Fibroblast of lung (primary cell): ENCODE measurements at regions not wholly inside any gene's neighbourhood (a gene's known extent, or its start where the extent isn't known, plus 50 kb on each side); places are given as distances from the start of the nearest gene placed in this dataset.

Experiments
- DNase-seq, 2 donors: peaks; one replicate each; pipeline versions ENCODE4 v3.0.0 to v3.0.0-alpha.2; 2010; ENCODE audit warnings: low read depth in 2 of 2
- H2AFZ ChIP-seq: 2 replicates; pipeline ENCODE4 v1.5.1; 2012; ENCODE audit warnings: low read length, control low read depth, inconsistent platforms
- H3K27ac ChIP-seq: 2 replicates; pipeline ENCODE4 v1.5.1; 2011; ENCODE audit warnings: low read length, control low read depth; ENCODE audit not compliant: insufficient read depth
- H3K27me3 ChIP-seq: 2 replicates; pipeline ENCODE4 v1.5.1; 2011; ENCODE audit warnings: mild to moderate bottlenecking, low read length; ENCODE audit not compliant: control insufficient read depth, insufficient read depth
- H3K36me3 ChIP-seq: 2 replicates; pipeline ENCODE4 v1.5.1; 2011; ENCODE audit warnings: low read length; ENCODE audit not compliant: control insufficient read depth, insufficient read depth
- H3K4me1 ChIP-seq: 2 replicates; pipeline ENCODE4 v1.5.1; 2011; ENCODE audit warnings: low read length; ENCODE audit not compliant: control insufficient read depth, insufficient read depth; ENCODE audit errors: extremely low read depth
- H3K4me2 ChIP-seq: 2 replicates; pipeline ENCODE4 v1.5.1; 2011; ENCODE audit warnings: low read length, control low read depth; ENCODE audit not compliant: insufficient read depth; ENCODE audit errors: extremely low read depth
- H3K4me3 ChIP-seq, 4 experiments: fragments of 200-600 bp in 1 of 4; sonication (generic) in 1 of 4; replicated peaks in 1 of 4; 2 replicates each; pipeline ENCODE4 v1.5.1; 2011 to 2016; ENCODE audit warnings: low read length in 4 of 4, low read depth in 3 of 4, mild to moderate bottlenecking in 3 of 4, control low read depth in 2 of 4, inconsistent platforms in 1 of 4, mixed read lengths in 1 of 4; ENCODE audit not compliant: insufficient read depth in 1 of 4; ENCODE audit errors: control extremely low read depth in 1 of 4
- H3K79me2 ChIP-seq: 2 replicates; pipeline ENCODE4 v1.5.1; 2012; ENCODE audit warnings: mild to moderate bottlenecking, low read length, inconsistent platforms; ENCODE audit not compliant: control insufficient read depth, insufficient read depth
- H3K9ac ChIP-seq: 2 replicates; pipeline ENCODE4 v1.5.1; 2011; ENCODE audit warnings: mild to moderate bottlenecking, low read length, control low read depth; ENCODE audit not compliant: insufficient read depth
- H3K9me3 ChIP-seq: 2 replicates; pipeline ENCODE4 v1.5.1; 2012; ENCODE audit warnings: low read depth, low read length; ENCODE audit not compliant: control insufficient read depth, insufficient read depth
- H4K20me1 ChIP-seq: 2 replicates; pipeline ENCODE4 v1.5.1; 2011; ENCODE audit warnings: low read length; ENCODE audit not compliant: control insufficient read depth, insufficient read depth; ENCODE audit errors: extremely low read depth
- EZH2 ChIP-seq: IDR thresholded peaks from 2 replicates; pipeline ENCODE4 v1.5.1; 2012; ENCODE audit warnings: low read length, control low read depth, mild to moderate bottlenecking; ENCODE audit errors: missing control alignments
- TF ChIP-seq, protein P1 (sequence below), 2 donors: IDR thresholded peaks in 1 of 2; conservative IDR thresholded peaks in 1 of 2; 1 replicate in 1 of 2; 2 replicates in 1 of 2; pipeline ENCODE4 v1.5.1; 2011 to 2012; ENCODE audit warnings: low read length in 2 of 2, control low read depth in 1 of 2, inconsistent platforms in 1 of 2, low read depth in 1 of 2, mild to moderate bottlenecking in 1 of 2

DNA sequence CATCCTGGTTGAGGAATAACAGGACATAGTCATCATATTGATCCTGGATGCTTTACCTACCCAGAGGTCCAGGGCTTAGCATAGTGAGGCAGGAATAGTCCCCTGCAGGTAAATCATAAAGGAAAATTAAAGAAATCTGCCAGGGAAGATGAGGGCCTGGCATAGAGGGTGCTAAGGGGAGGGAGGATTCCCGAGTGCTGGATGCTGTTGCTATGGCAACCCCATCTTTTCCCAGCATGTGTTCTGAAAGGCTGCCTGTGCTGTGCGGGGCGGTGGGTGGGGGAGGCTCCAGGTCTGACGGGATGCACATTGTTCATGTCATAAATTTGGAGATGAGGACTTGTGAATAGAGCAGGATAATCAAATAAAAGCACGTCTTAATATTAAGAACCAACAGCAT is 212.6 kb upstream of the PCSK2 start:
- no peaks in the 10 kb centered on the region for H3K79me2 ChIP-seq
- no peaks in the 10 kb centered on the region for H3K36me3 ChIP-seq
- H3K27me3 ChIP-seq: no peaks in the 10 kb centered on the region
- H3K9ac ChIP-seq: no peak overlapping the region
- DNase-seq: no peak
- TF ChIP-seq, protein P1, sequence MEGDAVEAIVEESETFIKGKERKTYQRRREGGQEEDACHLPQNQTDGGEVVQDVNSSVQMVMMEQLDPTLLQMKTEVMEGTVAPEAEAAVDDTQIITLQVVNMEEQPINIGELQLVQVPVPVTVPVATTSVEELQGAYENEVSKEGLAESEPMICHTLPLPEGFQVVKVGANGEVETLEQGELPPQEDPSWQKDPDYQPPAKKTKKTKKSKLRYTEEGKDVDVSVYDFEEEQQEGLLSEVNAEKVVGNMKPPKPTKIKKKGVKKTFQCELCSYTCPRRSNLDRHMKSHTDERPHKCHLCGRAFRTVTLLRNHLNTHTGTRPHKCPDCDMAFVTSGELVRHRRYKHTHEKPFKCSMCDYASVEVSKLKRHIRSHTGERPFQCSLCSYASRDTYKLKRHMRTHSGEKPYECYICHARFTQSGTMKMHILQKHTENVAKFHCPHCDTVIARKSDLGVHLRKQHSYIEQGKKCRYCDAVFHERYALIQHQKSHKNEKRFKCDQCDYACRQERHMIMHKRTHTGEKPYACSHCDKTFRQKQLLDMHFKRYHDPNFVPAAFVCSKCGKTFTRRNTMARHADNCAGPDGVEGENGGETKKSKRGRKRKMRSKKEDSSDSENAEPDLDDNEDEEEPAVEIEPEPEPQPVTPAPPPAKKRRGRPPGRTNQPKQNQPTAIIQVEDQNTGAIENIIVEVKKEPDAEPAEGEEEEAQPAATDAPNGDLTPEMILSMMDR (conservative IDR thresholded peaks at IDR 0.05 in 1 of 2, IDR thresholded peaks at IDR 0.05 in 1 of 2; ENCODE audit: low read depth in 1 of 2, low read length in 2 of 2): no peak
- TF ChIP-seq EZH2: no peak
- H3K9me3 ChIP-seq: no peaks in the 10 kb centered on the region
- no peak overlapping the region for H3K4me2 ChIP-seq
- H3K4me1 ChIP-seq: no peaks in the 10 kb centered on the region
- no peak overlapping the region for H2AFZ ChIP-seq
- H4K20me1 ChIP-seq: no peaks in the 10 kb centered on the region
- H3K27ac ChIP-seq: no peak overlapping the region
- H3K4me3 ChIP-seq: no peak overlapping the region

DNA sequence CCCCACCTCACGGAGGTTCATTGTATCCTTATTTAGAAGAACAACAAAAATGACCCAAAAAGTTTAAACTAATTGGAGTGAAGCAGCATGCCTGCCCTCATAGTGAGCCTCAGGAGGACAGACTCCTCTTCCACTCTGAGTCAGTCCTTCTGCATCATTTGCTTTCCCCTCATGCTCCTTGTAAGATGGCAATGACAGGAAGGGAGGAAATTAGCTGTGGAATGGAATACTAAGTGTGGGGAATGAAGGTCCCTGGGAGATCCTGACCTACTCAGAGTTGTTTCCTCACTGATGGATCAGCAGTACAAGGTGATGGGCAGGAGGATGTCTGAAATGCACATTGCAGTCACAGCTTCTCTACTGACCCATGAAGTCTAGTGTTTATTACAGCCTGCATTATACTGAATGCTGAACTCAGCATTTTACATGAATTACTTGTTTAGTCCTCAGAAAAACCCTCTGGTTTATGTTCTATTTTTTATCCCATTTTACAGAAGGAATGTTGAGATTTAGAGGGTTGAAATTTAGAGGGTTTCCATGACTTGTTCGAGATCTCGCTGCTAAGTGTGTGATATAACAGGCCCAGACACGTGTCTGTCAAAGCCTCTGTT is 212.0 kb upstream of the PCSK2 start:
- no peak for DNase-seq
- Histone ChIP-seq H3K9me3 (no peaks in the 10 kb centered on the region), H3K4me3 (no peak overlapping the region), H3K36me3 (no peaks in the 10 kb centered on the region), H3K79me2 (no peaks in the 10 kb centered on the region), H3K27me3 (no peaks in the 10 kb centered on the region), H4K20me1 (no peaks in the 10 kb centered on the region), H3K9ac (no peak overlapping the region), H2AFZ (no peak overlapping the region), H3K4me2 (no peak overlapping the region), H3K4me1 (no peaks in the 10 kb centered on the region), H3K27ac (no peak overlapping the region)
- TF ChIP-seq, protein P1 (conservative IDR thresholded peaks at IDR 0.05 in 1 of 2, IDR thresholded peaks at IDR 0.05 in 1 of 2; ENCODE audit: low read depth in 1 of 2, low read length in 2 of 2): no peak
- TF ChIP-seq EZH2: no peak

DNA sequence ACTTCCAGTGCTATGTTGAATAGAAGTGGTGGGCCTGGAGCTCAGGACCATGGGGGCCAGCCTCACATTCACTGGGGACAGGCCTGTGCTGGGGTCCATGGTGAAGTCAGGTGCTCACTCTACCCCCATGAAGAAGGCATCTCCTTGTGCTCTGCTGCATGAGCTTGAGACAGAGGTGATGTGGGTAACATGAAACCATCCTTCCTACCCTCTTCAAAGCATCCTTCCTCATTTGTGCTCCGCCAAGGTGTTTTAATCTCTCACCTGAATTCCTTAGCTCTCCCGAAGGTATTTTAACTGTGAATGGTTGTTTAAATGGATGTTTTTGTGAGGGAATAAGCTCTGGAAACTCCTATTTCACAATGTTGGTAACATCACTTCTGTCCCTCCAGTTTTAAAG is 209.6 kb upstream of the PCSK2 start:
- no peak overlapping the region for H3K27ac ChIP-seq
- H3K9ac ChIP-seq: no peak overlapping the region
- DNase-seq: no peak
- H3K4me1 ChIP-seq: no peaks in the 10 kb centered on the region
- TF ChIP-seq EZH2: no peak
- TF ChIP-seq, protein P1 (conservative IDR thresholded peaks at IDR 0.05 in 1 of 2, IDR thresholded peaks at IDR 0.05 in 1 of 2; ENCODE audit: low read depth in 1 of 2, low read length in 2 of 2): no peak
- H4K20me1 ChIP-seq: no peaks in the 10 kb centered on the region
- H3K27me3 ChIP-seq: no peaks in the 10 kb centered on the region
- H3K4me3 ChIP-seq: no peak overlapping the region
- H2AFZ ChIP-seq: no peak overlapping the region
- H3K79me2 ChIP-seq: no peaks in the 10 kb centered on the region
- no peaks in the 10 kb centered on the region for H3K36me3 ChIP-seq
- H3K9me3 ChIP-seq: no peaks in the 10 kb centered on the region
- H3K4me2 ChIP-seq: no peak overlapping the region
